Ascending aorta (tissue), 2 donors: ENCODE measurements at regions not wholly inside any gene's neighbourhood (a gene's known extent, or its start where the extent isn't known, plus 50 kb on each side); places are given as distances from the start of the nearest gene placed in this dataset.
"Not testable (repeated sequence)": the region's sequence is repeated elsewhere in the genome, so short reads cannot be mapped to it uniquely, and the experiment has no call there.

Source experiments
- DNase-seq, 2 donors: peaks; one replicate each; pipeline ENCODE4 v3.0.0-alpha.2; 2019; ENCODE audit warnings: low spot score in 2 of 2
- H3K27ac ChIP-seq, 2 donors: fragments of 200-600 bp; sonication (generic); one replicate each; pipeline ENCODE4 v1.5.1; 2016 to 2017; ENCODE audit warnings: mild to moderate bottlenecking in 1 of 2
- H3K27me3 ChIP-seq: fragments of 200-600 bp; sonication (generic); one replicate; pipeline ENCODE4 v1.5.1; 2017
- H3K36me3 ChIP-seq, 2 donors: fragments of 200-600 bp; sonication (generic); one replicate each; pipeline ENCODE4 v1.5.1; 2016
- H3K4me1 ChIP-seq, 2 donors: fragments of 200-600 bp; sonication (generic); one replicate each; pipeline ENCODE4 v1.5.1; 2016 to 2017; ENCODE audit warnings: mild to moderate bottlenecking in 1 of 2
- H3K4me3 ChIP-seq, 2 donors: fragments of 200-600 bp; sonication (generic); one replicate each; pipeline ENCODE4 v1.5.1; 2016 to 2017; ENCODE audit warnings: mild to moderate bottlenecking in 1 of 2
- H3K9me3 ChIP-seq, 2 donors: fragments of 200-600 bp; sonication (generic); one replicate each; pipeline ENCODE4 v1.5.1; 2016
- CTCF ChIP-seq, 3 experiments: fragments of 200-600 bp in 2 of 3; fragments of 450-650 bp in 1 of 3; sonication (generic) in 2 of 3; IDR thresholded peaks; one replicate each; pipeline ENCODE4 v1.5.1; 2016 to 2019; ENCODE audit warnings: antibody characterized with exemption in 3 of 3, mild to moderate bottlenecking in 1 of 3, moderate library complexity in 1 of 3
- intact Hi-C: fragments of 100-400 bp; cut with DNase I; formaldehyde crosslinking; loops from one replicate; pipeline ENCODE4 v1.15.1; 2023

GRCh38 chr11:29612423-29612822, 404.4 kb downstream of the KCNA4 start:
- no peak overlapping the region for H3K27ac ChIP-seq
- no peaks in the 10 kb centered on the region for H3K9me3 ChIP-seq
- intact Hi-C loops, result no loop called here
- DNase-seq, result no peak
- H3K4me1 ChIP-seq, result no peaks in the 10 kb centered on the region
- H3K36me3 ChIP-seq, result no peaks in the 10 kb centered on the region
- H3K27me3 ChIP-seq, result no peaks in the 10 kb centered on the region
- no peak for TF ChIP-seq CTCF (IDR thresholded peaks at IDR 0.05)
- H3K4me3 ChIP-seq, result no peak overlapping the region

GRCh38 chr11:29606330-29607031, 410.3 kb downstream of the KCNA4 start:
- DNase-seq, result no peak
- Histone ChIP-seq H3K9me3 (no peaks in the 10 kb centered on the region), H3K36me3 (no peaks in the 10 kb centered on the region), H3K4me3 (no peak overlapping the region), H3K27ac (no peak overlapping the region), H3K27me3 (no peaks in the 10 kb centered on the region), H3K4me1 (no peaks in the 10 kb centered on the region)
- intact Hi-C loops, result no loop called here
- TF ChIP-seq CTCF (IDR thresholded peaks at IDR 0.05), result no peak

DNA sequence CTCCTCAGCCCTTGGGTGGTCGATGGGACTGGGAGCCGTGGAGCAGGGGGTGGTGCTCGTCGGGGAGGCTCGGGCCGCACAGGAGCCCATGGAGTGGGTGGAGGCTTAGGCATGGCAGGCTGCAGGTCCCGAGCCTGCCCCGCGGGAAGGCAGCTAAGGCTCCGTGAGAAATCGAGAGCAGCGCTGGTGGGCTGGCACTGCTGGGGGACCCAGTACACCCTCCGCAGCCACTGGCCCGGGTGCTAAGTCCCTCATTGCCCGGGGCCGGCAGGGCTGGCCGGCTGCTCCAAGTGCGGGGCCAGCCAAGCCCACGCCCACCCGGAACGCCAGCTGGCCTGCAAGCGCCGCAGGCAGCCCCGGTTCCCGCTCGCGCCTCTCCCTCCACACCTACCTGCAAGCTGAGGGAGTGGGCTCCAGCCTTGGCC, 416.7 kb downstream of the KCNA4 start:
- intact Hi-C loops, H3K27me3 ChIP-seq, H3K4me3 ChIP-seq, H3K4me1 ChIP-seq, H3K9me3 ChIP-seq, H3K36me3 ChIP-seq, DNase-seq, H3K27ac ChIP-seq: not testable (repeated sequence)

- Histone ChIP-seq H3K4me3 (no peak overlapping the region), H3K27ac (no peak overlapping the region), H3K27me3 (no peaks in the 10 kb centered on the region), H3K36me3 (no peaks in the 10 kb centered on the region), H3K4me1 (no peaks in the 10 kb centered on the region), H3K9me3 (no peaks in the 10 kb centered on the region)
- DNase-seq, result no peak
- intact Hi-C loops, result no loop called here
- no peak for TF ChIP-seq CTCF (IDR thresholded peaks at IDR 0.05)
These were observed 432.5 kb downstream of the KCNA4 start for GRCh38 chr11:29584342-29584741.

DNA sequence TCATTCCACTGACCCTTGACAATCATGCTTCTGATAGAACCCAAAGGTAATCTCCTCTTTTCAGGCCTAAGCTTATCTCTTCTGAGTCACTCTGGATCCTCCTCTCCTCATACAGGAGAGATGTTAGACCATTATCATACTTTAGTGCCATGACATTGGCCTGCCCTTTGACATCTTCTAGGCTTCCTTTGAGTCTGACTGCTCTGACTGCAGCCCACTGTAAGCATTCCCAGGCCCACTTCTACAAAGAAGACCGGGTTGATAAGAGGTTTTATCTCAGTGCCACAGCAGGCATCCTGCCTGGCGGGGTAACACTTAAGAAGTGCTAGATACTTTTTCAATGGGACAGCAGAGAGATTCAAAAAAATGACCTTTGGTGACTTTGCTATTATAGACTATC, 438.0 kb downstream of the KCNA4 start:
- no peak for DNase-seq
- Histone ChIP-seq H3K4me1 (no peaks in the 10 kb centered on the region), H3K27me3 (no peaks in the 10 kb centered on the region), H3K9me3 (no peaks in the 10 kb centered on the region), H3K36me3 (no peaks in the 10 kb centered on the region), H3K27ac (no peak overlapping the region), H3K4me3 (no peak overlapping the region)
- TF ChIP-seq CTCF (IDR thresholded peaks at IDR 0.05), result no peak
- intact Hi-C loops, result no loop called here

GRCh38 chr11:29564486-29564885, 452.3 kb downstream of the KCNA4 start:
- no peak for TF ChIP-seq CTCF (IDR thresholded peaks at IDR 0.05)
- Histone ChIP-seq H3K4me1 (no peaks in the 10 kb centered on the region), H3K27ac (no peak overlapping the region), H3K9me3 (no peaks in the 10 kb centered on the region), H3K27me3 (no peaks in the 10 kb centered on the region), H3K36me3 (no peaks in the 10 kb centered on the region), H3K4me3 (no peak overlapping the region)
- intact Hi-C loops, result no loop called here
- DNase-seq, result no peak
